HepG2 (cell line): ENCODE measurements at regions not wholly inside any gene's neighbourhood (a gene's known extent, or its start where the extent isn't known, plus 50 kb on each side); places are given as distances from the start of the nearest gene placed in this dataset.

Experiments
- ATAC-seq: fragments of 200-7000 bp; cut with Tn5 transposase; 3 replicates; pipeline ENCODE4 v1.9.1; 2020; ENCODE audit warnings: mild to moderate bottlenecking, moderate library complexity
- BruUV-seq: library from RNA; stranded (reverse); fragments of 400-500 nt; replicated peaks from 2 replicates; lab custom pipeline; 2021; lab: Mats Ljungman, UMichigan
- CTCF ChIA-PET: fragments of 300-600 bp; formaldehyde crosslinking; extraction: SDS; loops from one replicate; lab custom pipeline; 2021; ENCODE audit warnings: low total read pairs, inconsistent platforms, low intra/inter-chr PET ratio; lab: Yijun Ruan, JAX
- POLR2A ChIA-PET: fragments of 350-600 bp; sonication (Branson Sonifier 250); formaldehyde crosslinking; loops from one replicate; lab custom pipeline; 2020; ENCODE audit warnings: antibody characterized with exemption, inconsistent platforms; lab: Yijun Ruan, JAX
- DNase-seq: peaks from one replicate; pipeline ENCODE4 v3.0.0-alpha.2; 2015; ENCODE audit warnings: low spot score
- FAIRE-seq: peaks from 3 replicates; lab custom pipeline; 2011; peaks lifted over from hg19 to GRCh38; lab: Jason Lieb, UNC
- H2AFZ ChIP-seq: one replicate; pipeline ENCODE4 v1.6.1; 2011; ENCODE audit warnings: low read length, inconsistent platforms
- H3K27ac ChIP-seq: fragments of 300-600 bp; 3 replicates; pipeline ENCODE4 v1.8.0; 2011; ENCODE audit warnings: mixed run types, mild to moderate bottlenecking, mixed read lengths, low read length, inconsistent platforms; ENCODE audit not compliant: insufficient read depth; ENCODE audit errors: extremely low read length
- H3K27me3 ChIP-seq, 2 experiments: fragments of 200-600 bp in 1 of 2; 2 replicates in 1 of 2; 3 replicates in 1 of 2; pipeline versions ENCODE4 v1.6.0 to v1.8.0; 2011; ENCODE audit warnings: low read length in 2 of 2, mild to moderate bottlenecking in 2 of 2, moderate library complexity in 2 of 2, inconsistent platforms in 1 of 2; ENCODE audit not compliant: insufficient read depth in 2 of 2, control insufficient read depth in 1 of 2
- H3K36me3 ChIP-seq, 2 experiments: fragments of 200-600 bp in 1 of 2; replicated peaks in 1 of 2; 2 replicates in 1 of 2; 3 replicates in 1 of 2; pipeline versions ENCODE4 v1.5.1 to v1.8.0; 2011; ENCODE audit warnings: low read length in 2 of 2, inconsistent platforms in 1 of 2; ENCODE audit not compliant: insufficient read depth in 2 of 2, control insufficient read depth in 1 of 2
- H3K4me1 ChIP-seq: 2 replicates; pipeline ENCODE4 v1.5.1; 2012; ENCODE audit warnings: low read length, inconsistent platforms; ENCODE audit not compliant: insufficient read depth
- H3K4me2 ChIP-seq: 2 replicates; pipeline ENCODE4 v1.6.0; 2011; ENCODE audit warnings: low read depth, low read length, inconsistent platforms
- H3K4me3 ChIP-seq, 3 experiments: fragments of 200-600 bp in 1 of 3; sonication (generic), shearing (Covaris generic) in 1 of 3; replicated peaks in 1 of 3; 2 replicates each; pipeline ENCODE4 v1.5.1; 2011 to 2016; ENCODE audit warnings: low read length in 3 of 3, inconsistent platforms in 2 of 3, low read depth in 2 of 3, mild to moderate bottlenecking in 2 of 3, control low read depth in 1 of 3, mixed read lengths in 1 of 3; ENCODE audit not compliant: insufficient read depth in 1 of 3
- H3K79me2 ChIP-seq: one replicate; pipeline ENCODE4 v1.6.1; 2011; ENCODE audit warnings: low read length, inconsistent platforms; ENCODE audit not compliant: insufficient read depth
- H3K9ac ChIP-seq: 2 replicates; pipeline ENCODE4 v1.6.0; 2011; ENCODE audit warnings: mild to moderate bottlenecking, low read depth, low read length, inconsistent platforms; ENCODE audit not compliant: insufficient read depth
- H3K9me3 ChIP-seq: 2 replicates; pipeline ENCODE4 v1.5.1; 2012; ENCODE audit warnings: mild to moderate bottlenecking, low read length
- H4K20me1 ChIP-seq: 2 replicates; pipeline ENCODE4 v1.6.0; 2011; ENCODE audit warnings: inconsistent platforms, mild to moderate bottlenecking, low read length, moderate library complexity; ENCODE audit not compliant: insufficient read depth
- CEBPG ChIP-seq: IDR thresholded peaks from 2 replicates; pipeline ENCODE4 v1.6.1; 2016
- HMGXB3 ChIP-seq: sonication (generic); formaldehyde crosslinking; IDR thresholded peaks from 2 replicates; pipeline ENCODE4 v1.4.0; 2020; ENCODE audit warnings: missing genetic modification reagents, borderline replicate concordance
- NFYC ChIP-seq: IDR thresholded peaks from 2 replicates; pipeline ENCODE4 v1.6.1; 2016; ENCODE audit warnings: missing genetic modification reagents, missing compliant biosample characterization
- THAP11 ChIP-seq: IDR thresholded peaks from 2 replicates; pipeline ENCODE4 v1.6.1; 2016; ENCODE audit warnings: missing biosample characterization, missing genetic modification reagents
- ZNF143 ChIP-seq: sonication (generic); formaldehyde crosslinking; IDR thresholded peaks from 2 replicates; pipeline ENCODE4 v1.4.0; 2020; ENCODE audit warnings: missing genetic modification reagents
- WGBS: methylation state at CpG from one replicate; pipeline ENCODE4 v1.1.6; 2017; ENCODE audit warnings: low lambda C conversion rate; 5-methylcytosine and 5-hydroxymethylcytosine counted together
- in situ Hi-C: cut with HindIII; loops from 2 replicates; pipeline ENCODE4 v1.10.0; 2017; ENCODE audit warnings: low pct_unique_long_range_greater_than_20kb; ENCODE audit not compliant: extremely low pct_ligation_motif_present
- intact Hi-C: fragments of 100-400 bp; cut with micrococcal nuclease; formaldehyde crosslinking; loops from one replicate; pipeline ENCODE4 v1.10.0; 2022; ENCODE audit not compliant: unreplicated experiment

DNA sequence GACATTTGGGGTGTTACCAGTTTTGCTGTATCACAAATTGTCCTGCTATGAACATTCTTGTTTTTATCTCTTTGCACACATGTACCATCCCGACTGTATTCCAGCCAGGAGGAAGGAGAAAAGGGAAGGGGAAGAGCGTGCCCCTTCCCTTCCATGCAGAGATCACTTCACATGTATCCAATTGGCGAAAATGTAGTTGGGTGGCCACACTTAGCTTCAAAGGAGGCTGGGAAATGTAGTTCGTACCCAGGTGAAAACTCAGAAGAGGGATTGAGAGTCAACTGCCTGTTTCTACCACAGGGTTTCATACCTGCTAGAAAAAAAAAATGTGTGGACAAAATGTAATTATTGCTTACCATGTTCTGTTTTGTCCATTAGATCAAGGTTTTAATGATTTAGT is 189.1 kb upstream of the PELI2 start:
- no peaks in the 10 kb centered on the region for H3K36me3 ChIP-seq
- H2AFZ ChIP-seq = no peak overlapping the region
- ATAC-seq = no peak
- intact Hi-C loops (no loop called here), in situ Hi-C loops (no loop called here)
- H3K27ac ChIP-seq = no peak overlapping the region
- H3K9ac ChIP-seq = no peak overlapping the region
- H4K20me1 ChIP-seq = no peaks in the 10 kb centered on the region
- H3K4me1 ChIP-seq = peaks cover 17% of the 10 kb centered on the region
- DNase-seq = no peak
- H3K4me2 ChIP-seq = no peak overlapping the region
- BruUV-seq = no TSS peak
- H3K27me3 ChIP-seq = no peaks in the 10 kb centered on the region; a peak in 1 of 5 replicates
- TF ChIP-seq CEBPG (CRISPR knock-in tag) (no peak), THAP11 (CRISPR knock-in tag) (peak; percentile 42; the same call in 1 of the 2 replicates), HMGXB3 (CRISPR knock-in tag) (peak; percentile 92), ZNF143 (CRISPR knock-in tag) (peak; percentile 65), NFYC (CRISPR knock-in tag) (peak; percentile 48)
- no peaks in the 10 kb centered on the region for H3K79me2 ChIP-seq
- no peak overlapping the region for H3K4me3 ChIP-seq
- ChIA-PET POLR2A (no interaction called here), CTCF (no interaction called here)
- FAIRE-seq = no peak
- 0 out of 2 replicates have a peak, but pooled peaks cover 4% of the 10 kb centered on the region for H3K9me3 ChIP-seq
- WGBS = 42% methylated on average over 4 of the region's 4 CpGs
